ENCODE measurements at regions not wholly inside any gene's neighbourhood (a gene's known extent, or its start where the extent isn't known, plus 50 kb on each side); places are given as distances from the start of the nearest gene placed in this dataset.

- no peak for TF ChIP-seq POLR2A (IDR thresholded peaks at IDR 0.05; ENCODE audit: low read depth, low read length)
- TF ChIP-seq POLR2AphosphoS5 (IDR thresholded peaks at IDR 0.05; ENCODE audit: low read depth, low read length) = no peak
- no peak for TF ChIP-seq TAF1 (IDR thresholded peaks at IDR 0.05; ENCODE audit: borderline replicate concordance, low read depth, low read length)
Observed at GRCh38 chr6:12233693-12234571, 56.2 kb upstream of the EDN1 start.

Data from GM12892 (cell line).